H1 (cell line): ENCODE measurements at regions not wholly inside any gene's neighbourhood (a gene's known extent, or its start where the extent isn't known, plus 50 kb on each side); places are given as distances from the start of the nearest gene placed in this dataset.

ENCODE experiments used
- CTCF ChIA-PET: fragments of 300-600 bp; sonication (Branson Sonifier 250); formaldehyde crosslinking; loops from one replicate; lab custom pipeline; 2021; ENCODE audit not compliant: partially characterized antibody; lab: Charles Lee
- POLR2A ChIA-PET: fragments of 300-600 bp; sonication (Branson Sonifier 250); formaldehyde crosslinking; loops from one replicate; lab custom pipeline; 2021; ENCODE audit warnings: inconsistent platforms; ENCODE audit not compliant: partially characterized antibody; lab: Charles Lee
- DNase-seq, 2 experiments: peaks; one replicate each; pipeline versions ENCODE4 v3.0.0 to v3.0.0-alpha.2; 2010 to 2022; ENCODE audit warnings: low spot score in 2 of 2, low read depth in 1 of 2, mixed read lengths in 1 of 2
- FAIRE-seq: peaks from 2 replicates; lab custom pipeline; 2011; peaks lifted over from hg19 to GRCh38; lab: Jason Lieb, UNC
- H2AFZ ChIP-seq: 2 replicates; pipeline ENCODE4 v1.8.1; 2012; ENCODE audit warnings: low read length, inconsistent platforms
- H2AK5ac ChIP-seq: 2 replicates; pipeline ENCODE4 v1.6.1; 2013; ENCODE audit warnings: low read depth, low read length
- H2BK120ac ChIP-seq: replicated peaks from 2 replicates; pipeline ENCODE3; 2013; ENCODE audit warnings: low read depth, low read length, inconsistent platforms
- H2BK12ac ChIP-seq: 2 replicates; pipeline ENCODE4 v1.6.1; 2013; ENCODE audit warnings: low read depth, low read length
- H2BK15ac ChIP-seq: 2 replicates; pipeline ENCODE4 v1.6.1; 2013; ENCODE audit warnings: low read length
- H2BK20ac ChIP-seq: 2 replicates; pipeline ENCODE4 v1.6.1; 2013; ENCODE audit warnings: low read length
- H2BK5ac ChIP-seq: 2 replicates; pipeline ENCODE4 v1.6.1; 2013; ENCODE audit warnings: low read depth, low read length
- H3K14ac ChIP-seq: 2 replicates; pipeline ENCODE4 v1.6.1; 2013; ENCODE audit warnings: inconsistent platforms; ENCODE audit not compliant: insufficient read length
- H3K18ac ChIP-seq: 2 replicates; pipeline ENCODE4 v1.6.1; 2013; ENCODE audit warnings: low read length; ENCODE audit errors: extremely low read depth
- H3K23ac ChIP-seq: 2 replicates; pipeline ENCODE4 v1.6.1; 2013; ENCODE audit warnings: inconsistent platforms; ENCODE audit not compliant: insufficient read length
- H3K23me2 ChIP-seq: 2 replicates; pipeline ENCODE4 v1.6.1; 2013; ENCODE audit warnings: low read depth, low read length
- H3K27ac ChIP-seq: 2 replicates; pipeline ENCODE4 v1.6.1; 2011; ENCODE audit warnings: low read depth, low read length, inconsistent platforms
- H3K27me3 ChIP-seq, 4 experiments: replicated peaks in 1 of 4; 1 replicate in 1 of 4; 2 replicates in 3 of 4; pipeline versions ENCODE4 v1.6.1 to v1.8.1; 2011 to 2013; ENCODE audit warnings: low read length in 3 of 4, mild to moderate bottlenecking in 3 of 4, inconsistent platforms in 2 of 4, mixed read lengths in 2 of 4, moderate library complexity in 1 of 4; ENCODE audit not compliant: control insufficient read depth in 3 of 4, insufficient read depth in 3 of 4; ENCODE audit errors: extremely low read depth in 1 of 4
- H3K36me3 ChIP-seq, 4 experiments: 2 replicates each; pipeline versions ENCODE4 v1.6.1 to v1.8.1; 2011 to 2013; ENCODE audit warnings: mild to moderate bottlenecking in 4 of 4, low read length in 3 of 4, moderate library complexity in 2 of 4, control low read depth in 1 of 4, inconsistent platforms in 1 of 4; ENCODE audit not compliant: insufficient read depth in 4 of 4, control insufficient read depth in 2 of 4
- H3K4ac ChIP-seq: replicated peaks from 2 replicates; pipeline ENCODE3; 2013; ENCODE audit warnings: low read length, low read depth, mixed read lengths, inconsistent platforms; ENCODE audit not compliant: insufficient read length
- H3K4me1 ChIP-seq, 4 experiments: replicated peaks in 1 of 4; 1 replicate in 1 of 4; 2 replicates in 3 of 4; pipeline versions ENCODE4 v1.6.1 to v1.8.1; 2011 to 2013; ENCODE audit warnings: low read length in 3 of 4, inconsistent platforms in 2 of 4, mixed read lengths in 1 of 4; ENCODE audit not compliant: insufficient read depth in 4 of 4, control insufficient read depth in 3 of 4
- H3K4me2 ChIP-seq, 2 experiments: 2 replicates each; pipeline versions ENCODE4 v1.6.1 to v1.8.1; 2011 to 2013; ENCODE audit warnings: low read depth in 2 of 2, low read length in 2 of 2, control low read depth in 1 of 2, inconsistent platforms in 1 of 2, mild to moderate bottlenecking in 1 of 2; ENCODE audit not compliant: insufficient read depth in 1 of 2
- H3K4me3 ChIP-seq, 4 experiments: fragments of 200-600, 300-600 bp in 1 of 4; sonication (generic), shearing (Covaris generic), sonication (Bioruptor Twin) in 1 of 4; 2 replicates each; pipeline versions ENCODE4 v1.5.1 to v1.8.1; 2011 to 2016; ENCODE audit warnings: low read length in 4 of 4, low read depth in 3 of 4, control low read depth in 2 of 4, inconsistent platforms in 2 of 4, mild to moderate bottlenecking in 2 of 4, mixed read lengths in 1 of 4, moderate library complexity in 1 of 4; ENCODE audit not compliant: insufficient read depth in 2 of 4; ENCODE audit errors: extremely low read depth in 1 of 4
- H3K56ac ChIP-seq: replicated peaks from 2 replicates; pipeline ENCODE3; 2013; ENCODE audit warnings: low read depth, mild to moderate bottlenecking, mixed read lengths, low read length, inconsistent platforms; ENCODE audit not compliant: insufficient read length
- H3K79me1 ChIP-seq: 2 replicates; pipeline ENCODE4 v1.6.1; 2013; ENCODE audit warnings: low read depth, low read length, control low read depth
- H3K79me2 ChIP-seq, 2 experiments: 2 replicates each; pipeline versions ENCODE4 v1.6.1 to v1.8.1; 2012 to 2013; ENCODE audit warnings: low read length in 2 of 2, mild to moderate bottlenecking in 2 of 2, inconsistent platforms in 1 of 2; ENCODE audit not compliant: insufficient read depth in 2 of 2, control insufficient read depth in 1 of 2
- H3K9ac ChIP-seq, 4 experiments: replicated peaks in 1 of 4; 1 replicate in 1 of 4; 2 replicates in 3 of 4; pipeline versions ENCODE4 v1.6.1 to v1.8.1; 2011 to 2013; ENCODE audit warnings: low read depth in 3 of 4, low read length in 3 of 4, control low read depth in 2 of 4, mild to moderate bottlenecking in 2 of 4, moderate library complexity in 2 of 4, inconsistent platforms in 1 of 4; ENCODE audit errors: extremely low read depth in 1 of 4
- H3K9me3 ChIP-seq, 2 experiments: 2 replicates each; pipeline versions ENCODE4 v1.6.1 to v1.8.1; 2012 to 2013; ENCODE audit warnings: mild to moderate bottlenecking in 2 of 2, moderate library complexity in 2 of 2, control low read depth in 1 of 2, inconsistent platforms in 1 of 2, low read depth in 1 of 2, low read length in 1 of 2, mixed read lengths in 1 of 2; ENCODE audit not compliant: insufficient read depth in 2 of 2
- H4K20me1 ChIP-seq, 2 experiments: replicated peaks in 1 of 2; 2 replicates each; pipeline versions ENCODE3 to v1.8.1; 2011 to 2013; ENCODE audit warnings: inconsistent platforms in 2 of 2, low read length in 2 of 2, mild to moderate bottlenecking in 1 of 2; ENCODE audit not compliant: insufficient read depth in 2 of 2, control insufficient read depth in 1 of 2
- H4K5ac ChIP-seq: 2 replicates; pipeline ENCODE4 v1.6.1; 2013; ENCODE audit warnings: low read length, low read depth, mixed read lengths, inconsistent platforms; ENCODE audit not compliant: insufficient read length
- H4K8ac ChIP-seq: 2 replicates; pipeline ENCODE4 v1.8.0; 2013; ENCODE audit warnings: mild to moderate bottlenecking, moderate library complexity, low read length, inconsistent platforms; ENCODE audit not compliant: insufficient read depth; ENCODE audit errors: extremely low read depth
- H4K91ac ChIP-seq: replicated peaks from 2 replicates; pipeline ENCODE3; 2013; ENCODE audit warnings: low read length, mixed read lengths, inconsistent platforms; ENCODE audit not compliant: insufficient read length
- CBX5 ChIP-seq: fragments of 300-800, 300-1000 bp; sonication (generic); IDR thresholded peaks from 2 replicates; pipeline ENCODE4 v1.7.1; 2016; ENCODE audit warnings: antibody characterized with exemption, low read length, low read depth
- EP300 ChIP-seq, 2 experiments: IDR thresholded peaks; 1 replicate in 1 of 2; 2 replicates in 1 of 2; pipeline ENCODE4 v1.6.1; 2011 to 2012; ENCODE audit warnings: low read depth in 2 of 2, low read length in 2 of 2, mild to moderate bottlenecking in 2 of 2, borderline replicate concordance in 1 of 2, inconsistent platforms in 1 of 2, moderate library complexity in 1 of 2
- SUZ12 ChIP-seq: fragments of 200-600 bp; sonication (generic); IDR thresholded peaks from 2 replicates; pipeline ENCODE4 v1.6.1; 2012; ENCODE audit warnings: mild to moderate bottlenecking, inconsistent platforms, low read length, moderate library complexity, mixed read lengths
- WGBS, 2 experiments: shearing (Covaris generic) in 1 of 2; methylation state at CpG; one replicate each; pipeline versions ENCODE4 v1.1.6 to v1.1.7; 2013 to 2015; ENCODE audit warnings: low lambda C conversion rate in 2 of 2, mixed read lengths in 2 of 2, inconsistent platforms in 1 of 2, low coverage in 1 of 2, missing lambda C conversion rate in 1 of 2; ENCODE audit not compliant: insufficient replicate concordance in 2 of 2, insufficient coverage in 1 of 2, insufficient read length in 1 of 2; ENCODE audit errors: extremely low coverage in 1 of 2, missing lambda C conversion rate in 1 of 2; 5-methylcytosine and 5-hydroxymethylcytosine counted together

DNA sequence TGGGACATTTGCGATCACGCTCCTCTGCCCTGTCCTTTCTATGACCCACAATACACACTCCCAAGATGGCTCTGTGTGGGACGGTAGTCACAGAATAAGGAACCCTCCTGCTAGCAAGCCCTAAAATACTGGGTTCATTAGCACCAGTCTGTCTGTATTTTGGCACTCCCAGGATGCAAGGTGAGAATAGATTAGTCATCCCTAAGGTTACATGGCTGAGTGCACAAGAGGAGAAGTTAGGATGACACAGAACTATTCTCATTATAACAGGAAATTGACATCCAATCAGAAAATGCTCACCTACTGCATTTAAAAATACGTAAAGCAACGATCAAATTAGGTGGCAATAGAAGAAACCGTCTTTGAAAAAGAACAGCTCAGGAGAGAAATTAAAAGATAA lies 590.2 kb downstream of the EPHA4 start:
- no peak for TF ChIP-seq SUZ12
- no peak for TF ChIP-seq CBX5
- TF ChIP-seq EP300 (IDR thresholded peaks at IDR 0.05; ENCODE audit: borderline replicate concordance in 1 of 2, low read depth in 2 of 2, low read length in 2 of 2): no peak
- ChIA-PET CTCF (no interaction called here), POLR2A (no interaction called here)
- Histone ChIP-seq H3K23me2 (no peaks in the 10 kb centered on the region), H4K91ac (no peak overlapping the region), H2AFZ (no peak overlapping the region), H3K56ac (no peak overlapping the region), H3K27me3 (no peaks in the 10 kb centered on the region), H2BK12ac (no peak overlapping the region), H3K36me3 (no peaks in the 10 kb centered on the region), H3K23ac (no peak overlapping the region), H4K20me1 (no peaks in the 10 kb centered on the region), H2BK5ac (no peak overlapping the region), H3K4me3 (no peak overlapping the region), H2AK5ac (no peak overlapping the region), H2BK120ac (no peak overlapping the region), H4K8ac (no peak overlapping the region), H3K9ac (no peak overlapping the region), H2BK15ac (no peak overlapping the region), H3K9me3 (peaks cover 0 to 8% of the 10 kb centered on the region in 2 experiments; a peak in 1 of 4 replicates), H3K27ac (no peak overlapping the region), H3K14ac (no peak overlapping the region), H3K4ac (no peak overlapping the region), H3K79me1 (no peaks in the 10 kb centered on the region), H2BK20ac (no peak overlapping the region), H3K18ac (no peak overlapping the region), H3K4me1 (0 out of 7 replicates have a peak, but pooled peaks cover 0 to 3% (median 0%) of the 10 kb centered on the region in 4 experiments), H3K79me2 (no peaks in the 10 kb centered on the region), H3K4me2 (no peak overlapping the region), H4K5ac (no peak overlapping the region)
- DNase-seq (no peak), FAIRE-seq (no peak)
- 82% methylated on average over 6 of the region's 6 CpGs; no CpG with 5 or more reads in 1 of the 2 experiments for WGBS, 2 experiments
